ENCODE measurements at regions not wholly inside any gene's neighbourhood (a gene's known extent, or its start where the extent isn't known, plus 50 kb on each side); places are given as distances from the start of the nearest gene placed in this dataset.

DNA sequence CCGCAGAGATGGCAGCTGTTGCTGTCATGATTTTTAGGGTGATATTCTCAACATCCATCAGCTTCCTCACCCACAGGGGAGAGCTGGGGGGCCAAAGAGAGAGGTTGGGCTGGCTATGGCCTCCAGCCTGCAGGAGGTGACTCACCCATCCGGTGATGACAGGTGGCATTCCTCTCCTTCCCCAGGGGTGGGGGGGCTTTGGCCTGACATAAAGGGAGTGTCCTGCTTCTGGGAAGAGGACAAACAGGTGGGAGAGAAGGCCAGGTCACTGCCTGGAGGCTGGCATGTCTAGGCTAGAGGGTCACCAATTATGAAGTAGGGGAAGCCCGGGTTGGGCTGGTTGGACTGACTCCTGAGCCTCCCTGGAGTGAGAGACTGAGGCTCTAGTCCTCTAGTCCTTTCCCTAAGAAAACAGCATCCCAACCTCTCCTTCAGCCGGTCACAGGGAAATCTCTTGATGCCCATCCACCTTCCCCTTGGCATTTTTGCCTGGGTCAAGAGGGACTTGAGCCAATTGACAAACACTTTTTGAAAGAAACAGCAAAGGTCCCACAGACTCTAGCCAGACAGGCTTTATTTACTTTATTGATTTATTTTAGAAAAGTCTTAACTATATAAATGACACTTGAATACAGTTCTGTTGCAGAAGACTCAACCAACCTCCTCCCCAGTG, 79.8 kb upstream of the ZNF716 start:
- FAIRE-seq, result no peak
- peaks cover 15% of the 10 kb centered on the region for H3K9me3 ChIP-seq (ENCODE audit: insufficient read depth, low read depth, low read length)

DNA sequence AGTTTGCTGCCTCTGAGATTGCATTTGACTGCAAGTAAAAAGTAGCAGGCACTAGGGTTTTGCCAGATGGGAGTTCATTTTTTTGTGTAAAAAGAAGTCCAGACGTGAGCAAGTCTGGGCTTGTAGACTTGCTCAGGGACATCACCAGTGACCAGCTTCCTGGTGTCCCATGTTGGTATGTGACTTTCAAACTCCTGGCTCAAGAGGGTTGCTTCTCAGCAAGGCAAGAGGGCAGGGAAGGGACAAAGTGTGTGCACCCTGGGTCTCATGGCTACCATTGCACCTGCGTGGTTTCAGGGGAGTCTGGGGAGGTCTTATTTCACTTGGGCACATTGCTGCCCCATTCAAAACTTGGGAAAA, 79.3 kb upstream of the ZNF716 start:
- Histone ChIP-seq H3K4me3 (ENCODE audit: insufficient read depth, low read depth, low read length) (no peak overlapping the region), H3K27me3 (ENCODE audit: insufficient read depth, low read length) (no peaks in the 10 kb centered on the region), H2AFZ (ENCODE audit: low read depth, low read length) (no peak overlapping the region), H3K27ac (ENCODE audit: low read depth, low read length) (no peak overlapping the region), H3K36me3 (ENCODE audit: insufficient read depth, low read length) (no peaks in the 10 kb centered on the region), H3K9ac (ENCODE audit: low read length) (no peak overlapping the region), H3K79me2 (ENCODE audit: insufficient read depth, low read length) (no peaks in the 10 kb centered on the region), H3K4me1 (ENCODE audit: insufficient read depth, low read length) (no peaks in the 10 kb centered on the region), H4K20me1 (ENCODE audit: insufficient read depth, low read length) (no peaks in the 10 kb centered on the region), H3K4me2 (ENCODE audit: low read length) (no peak overlapping the region), H3K9me3 (ENCODE audit: insufficient read depth, low read depth, low read length) (peaks cover 13% of the 10 kb centered on the region)
- TF ChIP-seq EZH2 (IDR thresholded peaks at IDR 0.05; ENCODE audit: insufficient read depth, low read length), result no peak
- TF ChIP-seq, protein P1, sequence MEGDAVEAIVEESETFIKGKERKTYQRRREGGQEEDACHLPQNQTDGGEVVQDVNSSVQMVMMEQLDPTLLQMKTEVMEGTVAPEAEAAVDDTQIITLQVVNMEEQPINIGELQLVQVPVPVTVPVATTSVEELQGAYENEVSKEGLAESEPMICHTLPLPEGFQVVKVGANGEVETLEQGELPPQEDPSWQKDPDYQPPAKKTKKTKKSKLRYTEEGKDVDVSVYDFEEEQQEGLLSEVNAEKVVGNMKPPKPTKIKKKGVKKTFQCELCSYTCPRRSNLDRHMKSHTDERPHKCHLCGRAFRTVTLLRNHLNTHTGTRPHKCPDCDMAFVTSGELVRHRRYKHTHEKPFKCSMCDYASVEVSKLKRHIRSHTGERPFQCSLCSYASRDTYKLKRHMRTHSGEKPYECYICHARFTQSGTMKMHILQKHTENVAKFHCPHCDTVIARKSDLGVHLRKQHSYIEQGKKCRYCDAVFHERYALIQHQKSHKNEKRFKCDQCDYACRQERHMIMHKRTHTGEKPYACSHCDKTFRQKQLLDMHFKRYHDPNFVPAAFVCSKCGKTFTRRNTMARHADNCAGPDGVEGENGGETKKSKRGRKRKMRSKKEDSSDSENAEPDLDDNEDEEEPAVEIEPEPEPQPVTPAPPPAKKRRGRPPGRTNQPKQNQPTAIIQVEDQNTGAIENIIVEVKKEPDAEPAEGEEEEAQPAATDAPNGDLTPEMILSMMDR (IDR thresholded peaks at IDR 0.05; ENCODE audit: insufficient read depth, low read depth, low read length), result no peak
- H3K4me3 Mint-ChIP-seq (ENCODE audit: unreplicated experiment), result no peak overlapping the region
- H3K27ac Mint-ChIP-seq (ENCODE audit: unreplicated experiment), result no peak overlapping the region
- DNase-seq (ENCODE audit: low read depth) (no peak), FAIRE-seq (no peak)
- no peaks in the 10 kb centered on the region for H3K27me3 Mint-ChIP-seq (ENCODE audit: low read depth, unreplicated experiment)
- H3K4me1 Mint-ChIP-seq (ENCODE audit: low read depth, unreplicated experiment), result no peaks in the 10 kb centered on the region
- H3K9me3 Mint-ChIP-seq (ENCODE audit: unreplicated experiment), result peaks cover 20% of the 10 kb centered on the region
- H3K36me3 Mint-ChIP-seq (ENCODE audit: low read depth, unreplicated experiment), result no peaks in the 10 kb centered on the region

More for the DNA sequence above, 79.8 kb upstream of the ZNF716 start:
- H3K36me3 ChIP-seq (ENCODE audit: insufficient read depth, low read length), result no peaks in the 10 kb centered on the region
- no peak overlapping the region for H3K4me2 ChIP-seq (ENCODE audit: low read length)
- no peak overlapping the region for H3K4me3 Mint-ChIP-seq (ENCODE audit: unreplicated experiment)
- H3K79me2 ChIP-seq (ENCODE audit: insufficient read depth, low read length), result no peaks in the 10 kb centered on the region
- no peaks in the 10 kb centered on the region for H3K4me1 ChIP-seq (ENCODE audit: insufficient read depth, low read length)
- H3K9me3 Mint-ChIP-seq (ENCODE audit: unreplicated experiment), result peaks cover 20% of the 10 kb centered on the region
- no peaks in the 10 kb centered on the region for H4K20me1 ChIP-seq (ENCODE audit: insufficient read depth, low read length)
- H3K27ac ChIP-seq (ENCODE audit: low read depth, low read length), result no peak overlapping the region
- no peaks in the 10 kb centered on the region for H3K36me3 Mint-ChIP-seq (ENCODE audit: low read depth, unreplicated experiment)
- no peak overlapping the region for H2AFZ ChIP-seq (ENCODE audit: low read depth, low read length)
- H3K4me1 Mint-ChIP-seq (ENCODE audit: low read depth, unreplicated experiment), result no peaks in the 10 kb centered on the region
- no peak for TF ChIP-seq EZH2 (IDR thresholded peaks at IDR 0.05; ENCODE audit: insufficient read depth, low read length)
- TF ChIP-seq, protein P1 (IDR thresholded peaks at IDR 0.05; ENCODE audit: insufficient read depth, low read depth, low read length), result no peak
- no peak overlapping the region for H3K9ac ChIP-seq (ENCODE audit: low read length)
- no peak for DNase-seq (ENCODE audit: low read depth)
- H3K27me3 ChIP-seq (ENCODE audit: insufficient read depth, low read length), result no peaks in the 10 kb centered on the region
- H3K27me3 Mint-ChIP-seq (ENCODE audit: low read depth, unreplicated experiment), result no peaks in the 10 kb centered on the region
- H3K27ac Mint-ChIP-seq (ENCODE audit: unreplicated experiment), result no peak overlapping the region
- no peak overlapping the region for H3K4me3 ChIP-seq (ENCODE audit: insufficient read depth, low read depth, low read length)

DNA sequence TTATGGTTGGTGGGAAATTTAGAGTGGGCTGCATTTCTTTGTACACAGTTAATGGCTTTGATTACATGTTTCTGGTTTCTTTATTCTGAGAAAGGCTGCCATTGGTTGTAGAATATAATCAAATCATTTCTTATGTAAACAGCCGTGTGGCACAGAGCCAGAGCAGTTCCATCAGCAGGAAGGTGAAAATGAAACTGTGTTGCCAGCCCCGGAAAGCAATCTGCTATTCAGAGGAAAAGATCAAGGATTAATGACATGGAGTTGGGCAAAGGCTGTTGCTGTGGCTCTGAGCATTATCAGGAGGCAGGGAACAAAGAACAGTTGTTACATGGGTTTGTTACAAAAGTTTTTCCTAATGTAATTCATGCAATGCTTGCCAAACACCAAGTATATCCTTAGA, 74.2 kb upstream of the ZNF716 start:
- H3K36me3 Mint-ChIP-seq (ENCODE audit: low read depth, unreplicated experiment), result no peaks in the 10 kb centered on the region
- no peak overlapping the region for H3K27ac Mint-ChIP-seq (ENCODE audit: unreplicated experiment)
- H3K4me1 ChIP-seq (ENCODE audit: insufficient read depth, low read length), result no peaks in the 10 kb centered on the region
- no peaks in the 10 kb centered on the region for H3K79me2 ChIP-seq (ENCODE audit: insufficient read depth, low read length)
- H3K27ac ChIP-seq (ENCODE audit: low read depth, low read length), result no peak overlapping the region
- H3K27me3 Mint-ChIP-seq (ENCODE audit: low read depth, unreplicated experiment), result no peaks in the 10 kb centered on the region
- H2AFZ ChIP-seq (ENCODE audit: low read depth, low read length), result no peak overlapping the region
- no peak overlapping the region for H3K4me3 ChIP-seq (ENCODE audit: insufficient read depth, low read depth, low read length)
- H4K20me1 ChIP-seq (ENCODE audit: insufficient read depth, low read length), result no peaks in the 10 kb centered on the region
- no peaks in the 10 kb centered on the region for H3K36me3 ChIP-seq (ENCODE audit: insufficient read depth, low read length)
- no peak overlapping the region for H3K4me3 Mint-ChIP-seq (ENCODE audit: unreplicated experiment)
- H3K9me3 ChIP-seq (ENCODE audit: insufficient read depth, low read depth, low read length), result peaks cover 7% of the 10 kb centered on the region
- no peak overlapping the region for H3K9ac ChIP-seq (ENCODE audit: low read length)
- H3K4me2 ChIP-seq (ENCODE audit: low read length), result no peak overlapping the region
- DNase-seq (ENCODE audit: low read depth), result no peak
- H3K4me1 Mint-ChIP-seq (ENCODE audit: low read depth, unreplicated experiment), result no peaks in the 10 kb centered on the region
- FAIRE-seq, result no peak
- peaks cover 18% of the 10 kb centered on the region for H3K9me3 Mint-ChIP-seq (ENCODE audit: unreplicated experiment)
- no peak for TF ChIP-seq EZH2 (IDR thresholded peaks at IDR 0.05; ENCODE audit: insufficient read depth, low read length)
- TF ChIP-seq, protein P1 (IDR thresholded peaks at IDR 0.05; ENCODE audit: insufficient read depth, low read depth, low read length), result no peak
- H3K27me3 ChIP-seq (ENCODE audit: insufficient read depth, low read length), result no peaks in the 10 kb centered on the region
